SK-N-SH treated with all-trans-retinoic acid at 6 μM for 48 hours (cell line): ENCODE measurements at regions not wholly inside any gene's neighbourhood (a gene's known extent, or its start where the extent isn't known, plus 50 kb on each side); places are given as distances from the start of the nearest gene placed in this dataset.

Experiments used
- ATAC-seq: fragments of 200-7000 bp; cut with Tn5 transposase; 3 replicates; pipeline ENCODE4 v1.9.1; 2020; ENCODE audit warnings: mild to moderate bottlenecking, moderate library complexity
- ARNTL ChIP-seq: fragments of 450-650 bp; formaldehyde crosslinking; IDR thresholded peaks from 2 replicates; pipeline ENCODE4 v1.5.0; 2020; ENCODE audit warnings: low read depth, mild to moderate bottlenecking, moderate library complexity, borderline replicate concordance
- BACH2 ChIP-seq: fragments of 250-450 bp; sonication (Bioruptor Pico); IDR thresholded peaks from 2 replicates; pipeline ENCODE4 v1.9.0; 2021; ENCODE audit warnings: mild to moderate bottlenecking, borderline replicate concordance
- CSDC2 ChIP-seq: fragments of 250-450 bp; sonication (Bioruptor Pico); IDR thresholded peaks from 2 replicates; pipeline ENCODE4 v1.5.0; 2020; ENCODE audit warnings: mild to moderate bottlenecking, moderate library complexity
- ESRRG ChIP-seq: fragments of 250-450 bp; sonication (Bioruptor Pico); IDR thresholded peaks from 2 replicates; pipeline ENCODE4 v1.6.1; 2021; ENCODE audit warnings: mild to moderate bottlenecking
- GLIS3 ChIP-seq: fragments of 250-450 bp; sonication (Bioruptor Pico); IDR thresholded peaks from 2 replicates; pipeline ENCODE4 v1.5.0; 2020; ENCODE audit warnings: mild to moderate bottlenecking, moderate library complexity
- ISL1 ChIP-seq: fragments of 250-450 bp; sonication (Bioruptor Pico); IDR thresholded peaks from 2 replicates; pipeline ENCODE4 v2.1.2; 2022; ENCODE audit warnings: mild to moderate bottlenecking, moderate library complexity
- OSR1 ChIP-seq: fragments of 250-450 bp; sonication (Bioruptor Pico); IDR thresholded peaks from 2 replicates; pipeline ENCODE4 v1.8.0; 2022; ENCODE audit warnings: moderate library complexity, mild to moderate bottlenecking, inconsistent platforms
- PPARA ChIP-seq: fragments of 250-450 bp; sonication (Bioruptor Pico); IDR thresholded peaks from 2 replicates; pipeline ENCODE4 v1.5.0; 2020; ENCODE audit warnings: mild to moderate bottlenecking, borderline replicate concordance
- RARB ChIP-seq: fragments of 250-450 bp; sonication (Bioruptor Pico); IDR thresholded peaks from 2 replicates; pipeline ENCODE4 v1.8.0; 2021; ENCODE audit warnings: mild to moderate bottlenecking, moderate library complexity
- SNAI2 ChIP-seq: fragments of 250-450 bp; sonication (Bioruptor Pico); IDR thresholded peaks from 2 replicates; pipeline ENCODE4 v1.5.0; 2020; ENCODE audit warnings: mild to moderate bottlenecking, moderate library complexity
- TOX ChIP-seq: fragments of 250-450 bp; sonication (Bioruptor Pico); IDR thresholded peaks from 2 replicates; pipeline ENCODE4 v1.8.0; 2021; ENCODE audit warnings: mild to moderate bottlenecking, moderate library complexity, borderline replicate concordance
- ZC3H10 ChIP-seq: fragments of 250-450 bp; sonication (Bioruptor Pico); IDR thresholded peaks from 2 replicates; pipeline ENCODE4 v1.5.1; 2021; ENCODE audit warnings: mild to moderate bottlenecking, moderate library complexity
- ZFP3 ChIP-seq: fragments of 250-450 bp; sonication (Bioruptor Pico); IDR thresholded peaks from 2 replicates; pipeline ENCODE4 v1.5.0; 2020; ENCODE audit warnings: mild to moderate bottlenecking, moderate library complexity
- ZFP30 ChIP-seq: fragments of 450-650 bp; formaldehyde crosslinking; IDR thresholded peaks from 2 replicates; pipeline ENCODE4 v1.5.0; 2022; ENCODE audit warnings: mild to moderate bottlenecking, moderate library complexity
- ZNF565 ChIP-seq: fragments of 450-650 bp; formaldehyde crosslinking; conservative IDR thresholded peaks from 2 replicates; pipeline ENCODE4 v1.5.0; 2020; ENCODE audit warnings: low read depth, mild to moderate bottlenecking, moderate library complexity
- ZNF70 ChIP-seq: fragments of 450-650 bp; formaldehyde crosslinking; IDR thresholded peaks from 2 replicates; pipeline ENCODE4 v1.5.0; 2020; ENCODE audit warnings: mild to moderate bottlenecking, moderate library complexity
- TF ChIP-seq, protein P1 (sequence below): fragments of 250-450 bp; sonication (Bioruptor Pico); IDR thresholded peaks from 2 replicates; pipeline ENCODE4 v1.8.0; 2020; ENCODE audit warnings: mild to moderate bottlenecking, moderate library complexity, borderline replicate concordance
- TF ChIP-seq, protein P2 (sequence below): fragments of 250-450 bp; sonication (Bioruptor Pico); IDR thresholded peaks from 2 replicates; pipeline ENCODE4 v1.5.1; 2020; ENCODE audit warnings: low read depth, mild to moderate bottlenecking, moderate library complexity
- TF ChIP-seq, protein P3 (sequence below): fragments of 250-450 bp; sonication (Bioruptor Pico); IDR thresholded peaks from 2 replicates; pipeline ENCODE4 v1.5.0; 2020; ENCODE audit warnings: mild to moderate bottlenecking, moderate library complexity
- TF ChIP-seq, protein P4 (sequence below): fragments of 250-450 bp; sonication (Bioruptor Pico); IDR thresholded peaks from 2 replicates; pipeline ENCODE4 v1.5.1; 2021; ENCODE audit warnings: mild to moderate bottlenecking, moderate library complexity
- TF ChIP-seq, protein P5 (sequence below): fragments of 250-450 bp; sonication (Bioruptor Pico); IDR thresholded peaks from 2 replicates; pipeline ENCODE4 v1.8.0; 2021; ENCODE audit warnings: low read depth, mild to moderate bottlenecking, moderate library complexity, borderline replicate concordance

DNA sequence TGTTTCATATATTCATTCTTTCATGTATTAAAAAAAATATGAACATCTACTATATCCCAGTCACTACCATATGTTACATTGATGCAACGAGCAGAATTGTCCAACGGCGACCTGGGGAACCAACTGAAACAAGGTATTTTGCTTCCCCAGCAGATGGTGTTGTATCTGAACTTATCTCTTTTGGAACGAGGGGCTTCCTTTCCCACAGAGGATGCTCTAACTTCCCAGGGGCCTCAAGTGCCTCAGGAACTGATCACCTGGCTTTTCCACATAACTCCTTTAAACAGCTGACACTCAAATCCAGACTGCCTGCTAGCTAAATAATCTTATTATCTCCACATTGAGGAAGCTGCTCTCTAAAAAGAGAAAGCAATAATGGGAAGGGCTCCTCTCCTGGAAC lies 259.3 kb downstream of the HTR7 start:
- no peak for ATAC-seq
- TF ChIP-seq, protein P1, sequence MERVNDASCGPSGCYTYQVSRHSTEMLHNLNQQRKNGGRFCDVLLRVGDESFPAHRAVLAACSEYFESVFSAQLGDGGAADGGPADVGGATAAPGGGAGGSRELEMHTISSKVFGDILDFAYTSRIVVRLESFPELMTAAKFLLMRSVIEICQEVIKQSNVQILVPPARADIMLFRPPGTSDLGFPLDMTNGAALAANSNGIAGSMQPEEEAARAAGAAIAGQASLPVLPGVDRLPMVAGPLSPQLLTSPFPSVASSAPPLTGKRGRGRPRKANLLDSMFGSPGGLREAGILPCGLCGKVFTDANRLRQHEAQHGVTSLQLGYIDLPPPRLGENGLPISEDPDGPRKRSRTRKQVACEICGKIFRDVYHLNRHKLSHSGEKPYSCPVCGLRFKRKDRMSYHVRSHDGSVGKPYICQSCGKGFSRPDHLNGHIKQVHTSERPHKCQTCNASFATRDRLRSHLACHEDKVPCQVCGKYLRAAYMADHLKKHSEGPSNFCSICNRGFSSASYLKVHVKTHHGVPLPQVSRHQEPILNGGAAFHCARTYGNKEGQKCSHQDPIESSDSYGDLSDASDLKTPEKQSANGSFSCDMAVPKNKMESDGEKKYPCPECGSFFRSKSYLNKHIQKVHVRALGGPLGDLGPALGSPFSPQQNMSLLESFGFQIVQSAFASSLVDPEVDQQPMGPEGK (CRISPR knock-in tag) = no peak
- no peak for TF ChIP-seq OSR1 (CRISPR knock-in tag)
- TF ChIP-seq, protein P2, sequence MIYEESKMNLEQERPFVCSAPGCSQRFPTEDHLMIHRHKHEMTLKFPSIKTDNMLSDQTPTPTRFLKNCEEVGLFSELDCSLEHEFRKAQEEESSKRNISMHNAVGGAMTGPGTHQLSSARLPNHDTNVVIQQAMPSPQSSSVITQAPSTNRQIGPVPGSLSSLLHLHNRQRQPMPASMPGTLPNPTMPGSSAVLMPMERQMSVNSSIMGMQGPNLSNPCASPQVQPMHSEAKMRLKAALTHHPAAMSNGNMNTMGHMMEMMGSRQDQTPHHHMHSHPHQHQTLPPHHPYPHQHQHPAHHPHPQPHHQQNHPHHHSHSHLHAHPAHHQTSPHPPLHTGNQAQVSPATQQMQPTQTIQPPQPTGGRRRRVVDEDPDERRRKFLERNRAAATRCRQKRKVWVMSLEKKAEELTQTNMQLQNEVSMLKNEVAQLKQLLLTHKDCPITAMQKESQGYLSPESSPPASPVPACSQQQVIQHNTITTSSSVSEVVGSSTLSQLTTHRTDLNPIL = no peak
- no peak for TF ChIP-seq ZFP30
- TF ChIP-seq GLIS3 (CRISPR knock-in tag) = no peak
- TF ChIP-seq ISL1 (CRISPR knock-in tag) = no peak
- TF ChIP-seq, protein P3, sequence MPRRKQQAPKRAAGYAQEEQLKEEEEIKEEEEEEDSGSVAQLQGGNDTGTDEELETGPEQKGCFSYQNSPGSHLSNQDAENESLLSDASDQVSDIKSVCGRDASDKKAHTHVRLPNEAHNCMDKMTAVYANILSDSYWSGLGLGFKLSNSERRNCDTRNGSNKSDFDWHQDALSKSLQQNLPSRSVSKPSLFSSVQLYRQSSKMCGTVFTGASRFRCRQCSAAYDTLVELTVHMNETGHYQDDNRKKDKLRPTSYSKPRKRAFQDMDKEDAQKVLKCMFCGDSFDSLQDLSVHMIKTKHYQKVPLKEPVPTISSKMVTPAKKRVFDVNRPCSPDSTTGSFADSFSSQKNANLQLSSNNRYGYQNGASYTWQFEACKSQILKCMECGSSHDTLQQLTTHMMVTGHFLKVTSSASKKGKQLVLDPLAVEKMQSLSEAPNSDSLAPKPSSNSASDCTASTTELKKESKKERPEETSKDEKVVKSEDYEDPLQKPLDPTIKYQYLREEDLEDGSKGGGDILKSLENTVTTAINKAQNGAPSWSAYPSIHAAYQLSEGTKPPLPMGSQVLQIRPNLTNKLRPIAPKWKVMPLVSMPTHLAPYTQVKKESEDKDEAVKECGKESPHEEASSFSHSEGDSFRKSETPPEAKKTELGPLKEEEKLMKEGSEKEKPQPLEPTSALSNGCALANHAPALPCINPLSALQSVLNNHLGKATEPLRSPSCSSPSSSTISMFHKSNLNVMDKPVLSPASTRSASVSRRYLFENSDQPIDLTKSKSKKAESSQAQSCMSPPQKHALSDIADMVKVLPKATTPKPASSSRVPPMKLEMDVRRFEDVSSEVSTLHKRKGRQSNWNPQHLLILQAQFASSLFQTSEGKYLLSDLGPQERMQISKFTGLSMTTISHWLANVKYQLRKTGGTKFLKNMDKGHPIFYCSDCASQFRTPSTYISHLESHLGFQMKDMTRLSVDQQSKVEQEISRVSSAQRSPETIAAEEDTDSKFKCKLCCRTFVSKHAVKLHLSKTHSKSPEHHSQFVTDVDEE (CRISPR knock-in tag) = no peak
- TF ChIP-seq, protein P4, sequence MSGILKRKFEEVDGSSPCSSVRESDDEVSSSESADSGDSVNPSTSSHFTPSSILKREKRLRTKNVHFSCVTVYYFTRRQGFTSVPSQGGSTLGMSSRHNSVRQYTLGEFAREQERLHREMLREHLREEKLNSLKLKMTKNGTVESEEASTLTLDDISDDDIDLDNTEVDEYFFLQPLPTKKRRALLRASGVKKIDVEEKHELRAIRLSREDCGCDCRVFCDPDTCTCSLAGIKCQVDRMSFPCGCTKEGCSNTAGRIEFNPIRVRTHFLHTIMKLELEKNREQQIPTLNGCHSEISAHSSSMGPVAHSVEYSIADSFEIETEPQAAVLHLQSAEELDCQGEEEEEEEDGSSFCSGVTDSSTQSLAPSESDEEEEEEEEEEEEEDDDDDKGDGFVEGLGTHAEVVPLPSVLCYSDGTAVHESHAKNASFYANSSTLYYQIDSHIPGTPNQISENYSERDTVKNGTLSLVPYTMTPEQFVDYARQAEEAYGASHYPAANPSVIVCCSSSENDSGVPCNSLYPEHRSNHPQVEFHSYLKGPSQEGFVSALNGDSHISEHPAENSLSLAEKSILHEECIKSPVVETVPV = no peak
- no peak for TF ChIP-seq ESRRG
- TF ChIP-seq RARB = no peak
- no peak for TF ChIP-seq PPARA (CRISPR knock-in tag)
- no peak for TF ChIP-seq ZNF70
- TF ChIP-seq ZC3H10 (CRISPR knock-in tag) = no peak
- no peak for TF ChIP-seq SNAI2
- TF ChIP-seq ZNF565 = no peak
- TF ChIP-seq CSDC2 (CRISPR knock-in tag) = no peak
- TF ChIP-seq BACH2 (CRISPR knock-in tag) = no peak
- TF ChIP-seq, protein P5, sequence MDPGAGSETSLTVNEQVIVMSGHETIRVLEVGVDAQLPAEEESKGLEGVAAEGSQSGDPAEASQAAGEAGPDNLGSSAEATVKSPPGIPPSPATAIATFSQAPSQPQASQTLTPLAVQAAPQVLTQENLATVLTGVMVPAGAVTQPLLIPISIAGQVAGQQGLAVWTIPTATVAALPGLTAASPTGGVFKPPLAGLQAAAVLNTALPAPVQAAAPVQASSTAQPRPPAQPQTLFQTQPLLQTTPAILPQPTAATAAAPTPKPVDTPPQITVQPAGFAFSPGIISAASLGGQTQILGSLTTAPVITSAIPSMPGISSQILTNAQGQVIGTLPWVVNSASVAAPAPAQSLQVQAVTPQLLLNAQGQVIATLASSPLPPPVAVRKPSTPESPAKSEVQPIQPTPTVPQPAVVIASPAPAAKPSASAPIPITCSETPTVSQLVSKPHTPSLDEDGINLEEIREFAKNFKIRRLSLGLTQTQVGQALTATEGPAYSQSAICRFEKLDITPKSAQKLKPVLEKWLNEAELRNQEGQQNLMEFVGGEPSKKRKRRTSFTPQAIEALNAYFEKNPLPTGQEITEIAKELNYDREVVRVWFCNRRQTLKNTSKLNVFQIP (CRISPR knock-in tag) = no peak
- TF ChIP-seq ARNTL (CRISPR knock-in tag) = no peak
- no peak for TF ChIP-seq TOX (CRISPR knock-in tag)

DNA sequence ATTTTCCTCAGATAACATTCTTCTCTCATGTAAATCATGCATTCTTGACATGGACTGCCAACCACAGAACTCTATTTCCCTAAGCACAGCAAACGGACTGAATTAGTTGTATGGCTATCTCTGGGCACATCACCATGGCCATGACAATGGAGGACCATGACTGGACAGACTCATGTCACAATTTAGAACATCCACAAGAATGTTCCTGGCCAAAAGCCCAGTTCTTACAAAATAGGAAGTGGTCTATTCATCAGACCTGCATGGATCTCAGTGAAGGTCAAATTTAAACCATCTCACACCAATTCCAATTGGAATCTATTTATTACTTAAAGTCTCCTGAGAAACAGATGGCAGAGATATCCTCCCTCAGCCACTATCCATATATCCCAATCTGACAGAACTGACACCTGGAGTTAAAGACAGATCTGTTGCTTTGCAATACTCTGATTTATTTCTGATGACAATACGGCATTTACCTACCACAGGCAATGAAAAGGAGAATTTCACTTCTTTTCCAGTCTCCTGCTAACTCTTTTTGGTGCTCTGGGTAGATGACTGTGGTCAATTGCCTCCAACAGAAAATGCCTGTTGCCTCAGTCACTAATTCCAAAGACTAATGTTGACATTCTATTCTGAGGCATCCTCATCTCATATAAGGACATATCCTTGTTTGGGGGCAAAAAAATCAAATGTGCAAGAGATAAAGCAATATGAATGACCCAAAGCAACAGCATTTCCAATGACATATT lies 254.8 kb downstream of the HTR7 start:
- no peak for TF ChIP-seq ESRRG
- no peak for TF ChIP-seq OSR1 (CRISPR knock-in tag)
- TF ChIP-seq, protein P1 (CRISPR knock-in tag) = no peak
- no peak for TF ChIP-seq ZFP3
- no peak for TF ChIP-seq ZC3H10 (CRISPR knock-in tag)
- ATAC-seq = no peak
